Heart right ventricle (tissue), 16 donors: ENCODE measurements at regions not wholly inside any gene's neighbourhood (a gene's known extent, or its start where the extent isn't known, plus 50 kb on each side); places are given as distances from the start of the nearest gene placed in this dataset.

Experiments
- ATAC-seq, 8 donors: fragments of 200-7000 bp; cut with Tn5 transposase; one replicate each; pipeline ENCODE4 v1.9.1; 2020; ENCODE audit warnings: mild to moderate bottlenecking in 8 of 8, moderate library complexity in 8 of 8, moderate number of reproducible peaks in 1 of 8
- DNase-seq, 2 donors: peaks; one replicate each; pipeline ENCODE4 v3.0.0-alpha.2; 2020
- H3K27ac ChIP-seq, 10 donors: fragments of 200-600 bp; sonication (generic) in 2 of 10; one replicate each; pipeline versions ENCODE4 v1.5.0 to v1.8.0; 2020 to 2022; ENCODE audit warnings: mild to moderate bottlenecking in 3 of 10
- H3K27me3 ChIP-seq, 7 donors: fragments of 200-600 bp; one replicate each; pipeline ENCODE4 v1.8.0; 2021 to 2022; ENCODE audit warnings: mild to moderate bottlenecking in 2 of 7
- H3K36me3 ChIP-seq, 9 donors: fragments of 200-600 bp; sonication (generic) in 1 of 9; one replicate each; pipeline versions ENCODE4 v1.5.0 to v1.8.0; 2020 to 2022; ENCODE audit warnings: mild to moderate bottlenecking in 2 of 9
- H3K4me1 ChIP-seq, 9 donors: fragments of 200-600 bp; sonication (generic) in 1 of 9; one replicate each; pipeline versions ENCODE4 v1.5.0 to v1.8.0; 2020 to 2022; ENCODE audit warnings: mild to moderate bottlenecking in 4 of 9
- H3K4me3 ChIP-seq, 10 donors: fragments of 200-600 bp; sonication (generic) in 2 of 10; one replicate each; pipeline versions ENCODE4 v1.5.0 to v1.8.0; 2020 to 2022; ENCODE audit warnings: mild to moderate bottlenecking in 7 of 10, moderate library complexity in 2 of 10
- H3K9me3 ChIP-seq, 11 donors: fragments of 200-600 bp in 10 of 11; sonication (generic) in 2 of 11; one replicate each; pipeline versions ENCODE4 v1.5.0 to v1.8.0; 2013 to 2022; ENCODE audit warnings: mild to moderate bottlenecking in 2 of 11, control low read depth in 1 of 11, moderate library complexity in 1 of 11
- CTCF ChIP-seq, 9 donors: fragments of 200-600 bp; sonication (generic) in 2 of 9; IDR thresholded peaks; one replicate each; pipeline versions ENCODE4 v1.5.0 to v1.8.0; 2021 to 2022; ENCODE audit warnings: antibody characterized with exemption in 9 of 9, mild to moderate bottlenecking in 5 of 9, moderate library complexity in 1 of 9
- WGBS, 2 donors: extraction: QIAGEN DNeasy Blood & Tissue Kit; methylation state at CpG; one replicate each; pipeline ENCODE4 v1.1.7; 2013; ENCODE audit warnings: inconsistent platforms in 1 of 2; 5-methylcytosine and 5-hydroxymethylcytosine counted together
- intact Hi-C, 10 donors: fragments of 100-400 bp; cut with DNase I; formaldehyde crosslinking; loops; one replicate each; pipeline versions ENCODE4 v1.11.1 to v1.14.2; 2022
- donor health status: Arrhythmogenic right ventricular cardiomyopathy.
- donor health status: ischemic (EF 13 %, LVEDD 7.1; RV severe dilation, severe dysfunction).
- donor health status: healthy with polysubstance abuse.
- donor health status: DM: no; HTN: yes; CAD: no.
- donor health status: DM: no; HTN: no; CAD: no.
- donor health status: ischemic (EF 25% LVEDD 6.9; RV normal size, moderate dysfunction).
- donor health status: ischemic (EF 25% LVEDD 5.7; RV mildly dilated, moderate dysfunction).
- donor health status: healthy.
- donor health status: DM: yes; HTN: yes; CAD: no.
- donor health status: Ischemic cardiomyopathy.
- donor health status: ischemic (EF 35%, LVEDD 5.7; RV mildly dilated, moderate dysfunction).
- donor health status: nonischemic (EF 11% LVEDD 7.7; RV severe dilation, severe dysfunction).
- donor health status: DM: yes; HTN: yes; CAD: no.
- donor health status: PGD.
- donor health status: ischemic (EF 29% LVEDD 5.4; RV normal size, mild dysfunction).
- donor health status: nonischemic (EF 23%, LVEDD 6.1; RV moderate dilation, normal function).

GRCh38 chrX:19194285-19195242 is 72.3 kb upstream of the ADGRG2 start:
- no peak overlapping the region for H3K4me3 ChIP-seq
- no peak overlapping the region for H3K27ac ChIP-seq
- no peak for DNase-seq

GRCh38 chrX:19195243-19195610 is 73.0 kb upstream of the ADGRG2 start:
- H3K27me3 ChIP-seq = peaks cover 0 to 7% (median 0%) of the 10 kb centered on the region in 7 donors
- intact Hi-C loops = no loop called here

More at GRCh38 chrX:19194285-19195242, 72.3 kb upstream of the ADGRG2 start:
- no peaks in the 10 kb centered on the region for H3K36me3 ChIP-seq
- intact Hi-C loops = no loop called here
- no peak for TF ChIP-seq CTCF (IDR thresholded peaks at IDR 0.05)
- H3K9me3 ChIP-seq = peaks cover 0 to 6% (median 0%) of the 10 kb centered on the region in 11 donors
- H3K4me1 ChIP-seq = no peaks in the 10 kb centered on the region
- WGBS, 2 donors = 81 to 87% methylated on average over 9 of the region's 9 CpGs
- peaks cover 0 to 7% (median 0%) of the 10 kb centered on the region in 7 donors for H3K27me3 ChIP-seq
- ATAC-seq = no peak

GRCh38 chrX:19198473-19198872 is 76.2 kb upstream of the ADGRG2 start:
- 85 to 88% methylated on average over 2 of the region's 2 CpGs for WGBS, 2 donors
- intact Hi-C loops = no loop called here

More at GRCh38 chrX:19195243-19195610, 73.0 kb upstream of the ADGRG2 start:
- no peaks in the 10 kb centered on the region for H3K36me3 ChIP-seq
- ATAC-seq (no peak), DNase-seq (no peak)
- no peak overlapping the region for H3K27ac ChIP-seq
- H3K9me3 ChIP-seq = peaks cover 0 to 6% (median 0%) of the 10 kb centered on the region in 11 donors
- no peak overlapping the region for H3K4me3 ChIP-seq
- no peak for TF ChIP-seq CTCF (IDR thresholded peaks at IDR 0.05)
- no peaks in the 10 kb centered on the region for H3K4me1 ChIP-seq
- 69 to 80% methylated on average over 11 of the region's 11 CpGs for WGBS, 2 donors

GRCh38 chrX:19202171-19202570 is 79.9 kb upstream of the ADGRG2 start:
- intact Hi-C loops = no loop called here
- H3K4me1 ChIP-seq = no peaks in the 10 kb centered on the region
- H3K9me3 ChIP-seq = no peaks in the 10 kb centered on the region
- H3K4me3 ChIP-seq = no peak overlapping the region
- 0 to 9% methylated on average over 1 of the region's 1 CpG for WGBS, 2 donors
- DNase-seq = no peak
- no peak for TF ChIP-seq CTCF (IDR thresholded peaks at IDR 0.05)
- no peaks in the 10 kb centered on the region for H3K36me3 ChIP-seq
- H3K27me3 ChIP-seq = no peaks in the 10 kb centered on the region
- no peak overlapping the region for H3K27ac ChIP-seq
- no peak for ATAC-seq

More at GRCh38 chrX:19198473-19198872, 76.2 kb upstream of the ADGRG2 start:
- H3K36me3 ChIP-seq = no peaks in the 10 kb centered on the region
- no peak overlapping the region for H3K27ac ChIP-seq
- ATAC-seq = no peak
- H3K9me3 ChIP-seq = no peaks in the 10 kb centered on the region
- H3K27me3 ChIP-seq = peaks cover 0 to 7% (median 0%) of the 10 kb centered on the region in 7 donors
- no peak for TF ChIP-seq CTCF (IDR thresholded peaks at IDR 0.05)
- DNase-seq = no peak
- no peak overlapping the region for H3K4me3 ChIP-seq
- H3K4me1 ChIP-seq = no peaks in the 10 kb centered on the region
